ENCODE measurements at regions not wholly inside any gene's neighbourhood (a gene's known extent, or its start where the extent isn't known, plus 50 kb on each side); places are given as distances from the start of the nearest gene placed in this dataset.

DNA sequence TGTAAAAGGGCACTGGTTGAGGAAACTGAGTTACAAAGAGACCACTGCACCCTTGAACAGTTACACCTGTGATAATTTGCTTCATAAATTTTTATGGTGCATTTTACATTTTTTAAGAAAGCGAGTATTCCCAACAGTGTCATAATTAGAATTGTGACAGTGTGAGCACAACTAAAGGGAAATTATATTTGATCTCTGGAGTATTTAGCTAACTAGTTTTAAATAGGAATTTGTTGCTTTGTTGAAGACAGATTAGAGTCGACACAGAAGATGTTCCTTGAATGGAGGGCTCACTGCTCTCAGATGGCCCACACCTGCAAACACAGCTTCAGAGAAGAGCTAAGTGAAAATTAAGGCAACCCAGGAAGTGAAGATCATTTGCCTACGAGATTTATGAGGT is 555.0 kb upstream of the GOT2 start:
- no peak for TF ChIP-seq POLR2A (IDR thresholded peaks at IDR 0.05)
- TF ChIP-seq, protein P1, sequence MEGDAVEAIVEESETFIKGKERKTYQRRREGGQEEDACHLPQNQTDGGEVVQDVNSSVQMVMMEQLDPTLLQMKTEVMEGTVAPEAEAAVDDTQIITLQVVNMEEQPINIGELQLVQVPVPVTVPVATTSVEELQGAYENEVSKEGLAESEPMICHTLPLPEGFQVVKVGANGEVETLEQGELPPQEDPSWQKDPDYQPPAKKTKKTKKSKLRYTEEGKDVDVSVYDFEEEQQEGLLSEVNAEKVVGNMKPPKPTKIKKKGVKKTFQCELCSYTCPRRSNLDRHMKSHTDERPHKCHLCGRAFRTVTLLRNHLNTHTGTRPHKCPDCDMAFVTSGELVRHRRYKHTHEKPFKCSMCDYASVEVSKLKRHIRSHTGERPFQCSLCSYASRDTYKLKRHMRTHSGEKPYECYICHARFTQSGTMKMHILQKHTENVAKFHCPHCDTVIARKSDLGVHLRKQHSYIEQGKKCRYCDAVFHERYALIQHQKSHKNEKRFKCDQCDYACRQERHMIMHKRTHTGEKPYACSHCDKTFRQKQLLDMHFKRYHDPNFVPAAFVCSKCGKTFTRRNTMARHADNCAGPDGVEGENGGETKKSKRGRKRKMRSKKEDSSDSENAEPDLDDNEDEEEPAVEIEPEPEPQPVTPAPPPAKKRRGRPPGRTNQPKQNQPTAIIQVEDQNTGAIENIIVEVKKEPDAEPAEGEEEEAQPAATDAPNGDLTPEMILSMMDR (IDR thresholded peaks at IDR 0.05): no peak
